Testis (tissue), 2 donors: ENCODE measurements at regions not wholly inside any gene's neighbourhood (a gene's known extent, or its start where the extent isn't known, plus 50 kb on each side); places are given as distances from the start of the nearest gene placed in this dataset.

Source experiments
- DNase-seq: peaks from one replicate; pipeline ENCODE4 v3.0.0-alpha.2; 2019
- H3K27ac ChIP-seq, 2 donors: fragments of 200-600 bp; sonication (generic); one replicate each; pipeline ENCODE4 v1.5.1; 2019
- H3K27me3 ChIP-seq: fragments of 200-600 bp; sonication (generic); one replicate; pipeline ENCODE4 v1.5.1; 2019
- H3K36me3 ChIP-seq: fragments of 200-600 bp; sonication (generic); one replicate; pipeline ENCODE4 v1.5.1; 2017; ENCODE audit warnings: low read depth; ENCODE audit errors: missing control alignments
- H3K4me1 ChIP-seq: fragments of 200-600 bp; sonication (generic); one replicate; pipeline ENCODE4 v1.5.1; 2019
- H3K4me3 ChIP-seq, 2 donors: fragments of 200-600 bp; sonication (generic); one replicate each; pipeline ENCODE4 v1.5.1; 2017 to 2019
- H3K9me3 ChIP-seq: fragments of 200-600 bp; sonication (generic); one replicate; pipeline ENCODE4 v1.5.1; 2017
- CTCF ChIP-seq, 3 experiments: fragments of 450-650 bp in 2 of 3; fragments of 200-600 bp in 1 of 3; sonication (generic) in 1 of 3; IDR thresholded peaks; one replicate each; pipeline ENCODE4 v1.5.1; 2016 to 2019; ENCODE audit warnings: antibody characterized with exemption in 3 of 3, mild to moderate bottlenecking in 2 of 3, moderate library complexity in 1 of 3
- POLR2A ChIP-seq: fragments of 450-650 bp; IDR thresholded peaks from one replicate; pipeline ENCODE4 v1.6.1; 2017; ENCODE audit warnings: antibody characterized with exemption, mild to moderate bottlenecking, moderate library complexity
- WGBS, 2 donors: methylation state at CpG; one replicate each; pipeline ENCODE4 v1.1.5; 2018; 5-methylcytosine and 5-hydroxymethylcytosine counted together
- intact Hi-C: fragments of 100-400 bp; cut with DNase I; formaldehyde crosslinking; loops from one replicate; pipeline ENCODE4 v1.15.1; 2023; ENCODE audit warnings: low total_unique reads

- Histone ChIP-seq H3K27me3 (no peaks in the 10 kb centered on the region), H3K36me3 (no peaks in the 10 kb centered on the region), H3K4me1 (no peaks in the 10 kb centered on the region), H3K9me3 (no peaks in the 10 kb centered on the region), H3K4me3 (no peak overlapping the region), H3K27ac (no peak overlapping the region)
- intact Hi-C loops = no loop called here
- no peak for DNase-seq
- TF ChIP-seq POLR2A (no peak), CTCF (IDR thresholded peaks at IDR 0.05) (no peak)
These were observed 176.2 kb upstream of the APCDD1 start for GRCh38 chr18:10278265-10278664.

DNA sequence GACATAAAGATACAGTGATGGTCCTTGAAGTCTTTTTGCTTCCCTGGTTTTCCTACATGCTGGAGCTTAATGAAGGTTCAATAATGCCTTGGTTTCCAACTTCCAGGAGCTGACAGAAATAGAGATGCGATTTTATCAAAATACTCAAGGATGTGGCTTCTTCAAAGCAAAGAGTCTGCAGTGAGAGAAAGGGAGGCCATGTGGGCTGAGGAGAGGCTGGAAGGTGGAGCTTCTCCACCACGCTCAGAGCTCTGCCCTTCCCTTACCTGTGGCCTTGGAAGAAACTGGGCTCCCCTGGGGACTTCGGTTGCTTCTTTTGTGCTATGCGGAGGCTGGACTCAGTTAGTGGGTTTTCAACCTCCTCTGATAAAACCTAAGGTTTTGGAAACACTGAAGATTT lies 175.0 kb upstream of the APCDD1 start:
- WGBS, 2 donors = 84 to 88% methylated on average over 4 of the region's 4 CpGs
- Histone ChIP-seq H3K9me3 (no peaks in the 10 kb centered on the region), H3K4me3 (no peak overlapping the region), H3K27ac (no peak overlapping the region), H3K4me1 (no peaks in the 10 kb centered on the region), H3K36me3 (no peaks in the 10 kb centered on the region), H3K27me3 (no peaks in the 10 kb centered on the region)
- no peak for DNase-seq
- intact Hi-C loops = no loop called here
- no peak for TF ChIP-seq CTCF (IDR thresholded peaks at IDR 0.05)
- TF ChIP-seq POLR2A = no peak

DNA sequence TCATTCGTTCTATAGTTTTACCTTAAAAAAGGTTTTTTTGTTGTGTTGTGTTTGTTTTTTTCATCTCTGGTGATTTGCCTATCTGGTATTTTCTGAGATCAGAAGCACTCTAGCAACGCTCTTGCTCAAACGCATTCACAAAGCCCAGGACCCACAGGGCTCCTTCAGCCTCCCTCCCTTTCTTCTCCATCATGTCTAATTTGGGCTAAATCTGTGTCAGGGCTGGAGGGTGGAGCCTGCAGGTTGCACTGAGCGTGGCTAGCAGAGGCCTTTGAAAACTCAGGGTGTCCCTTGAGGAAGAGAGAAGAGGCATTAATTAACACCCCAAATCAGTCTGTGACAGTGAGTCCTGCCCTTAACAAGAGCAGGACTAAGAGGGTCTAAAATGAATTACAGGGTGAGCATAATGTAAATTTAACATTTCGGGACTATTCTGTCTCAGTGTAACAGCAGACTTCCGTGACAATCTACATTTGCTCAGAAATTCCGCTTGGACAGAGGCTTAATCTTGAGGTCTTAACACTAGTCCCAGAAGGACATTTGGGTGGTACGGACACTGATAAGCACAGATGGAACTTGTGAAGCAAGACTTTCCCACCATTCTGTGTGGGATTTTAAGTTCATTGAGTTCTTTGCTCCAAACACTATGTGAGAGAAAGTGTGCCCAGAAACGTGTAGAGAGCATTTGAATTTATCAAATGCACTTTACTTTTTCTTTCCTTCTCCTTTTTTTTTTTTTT lies 174.4 kb upstream of the APCDD1 start:
- no peaks in the 10 kb centered on the region for H3K27me3 ChIP-seq
- no peak for TF ChIP-seq CTCF (IDR thresholded peaks at IDR 0.05)
- no peak for TF ChIP-seq POLR2A
- H3K9me3 ChIP-seq = no peaks in the 10 kb centered on the region
- DNase-seq = no peak
- no peaks in the 10 kb centered on the region for H3K4me1 ChIP-seq
- intact Hi-C loops = no loop called here
- no peak overlapping the region for H3K27ac ChIP-seq
- no peak overlapping the region for H3K4me3 ChIP-seq
- no peaks in the 10 kb centered on the region for H3K36me3 ChIP-seq
- 67 to 75% methylated on average over 9 of the region's 9 CpGs for WGBS, 2 donors

DNA sequence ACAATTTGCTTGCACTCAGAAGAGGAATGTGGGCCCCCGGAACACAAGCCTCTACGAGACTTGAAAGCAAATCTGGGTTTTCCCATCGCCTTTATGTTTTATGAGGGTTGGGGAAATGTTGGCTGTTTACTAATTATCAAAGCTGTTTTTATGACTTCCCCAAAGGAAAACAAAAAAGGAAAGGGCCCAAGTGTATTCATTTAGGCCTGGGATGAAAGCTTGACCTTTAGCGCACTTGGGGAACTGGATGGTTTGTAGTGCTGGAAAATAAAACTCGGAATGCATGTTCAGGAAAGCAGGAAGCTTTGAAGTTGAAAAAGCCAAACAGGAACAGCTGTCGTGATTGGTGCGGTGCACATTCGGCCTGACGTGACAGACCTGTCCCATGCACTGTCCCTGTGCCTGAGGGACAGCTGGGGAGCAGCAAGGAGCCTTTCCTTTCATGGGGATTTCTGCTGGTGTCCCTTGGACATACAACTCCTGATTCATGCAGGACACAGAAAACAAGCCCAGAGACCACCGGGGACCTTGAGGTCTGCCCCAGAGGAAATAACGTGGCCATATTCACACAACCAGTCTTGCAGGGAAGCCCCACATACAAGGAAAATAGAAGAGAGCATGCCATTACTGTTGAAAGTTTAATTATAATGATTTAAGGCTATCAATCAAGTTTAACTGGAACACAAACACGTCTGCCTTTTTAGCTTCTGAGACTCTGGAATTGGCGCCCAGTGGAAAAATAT lies 169.7 kb upstream of the APCDD1 start:
- Histone ChIP-seq H3K36me3 (no peaks in the 10 kb centered on the region), H3K27me3 (no peaks in the 10 kb centered on the region), H3K4me3 (no peak overlapping the region), H3K4me1 (no peaks in the 10 kb centered on the region), H3K9me3 (no peaks in the 10 kb centered on the region), H3K27ac (no peak overlapping the region)
- intact Hi-C loops = no loop called here
- TF ChIP-seq CTCF (IDR thresholded peaks at IDR 0.05) (no peak), POLR2A (no peak)
- WGBS, 2 donors = 51 to 54% methylated on average over 13 of the region's 13 CpGs
- DNase-seq = no peak

DNA sequence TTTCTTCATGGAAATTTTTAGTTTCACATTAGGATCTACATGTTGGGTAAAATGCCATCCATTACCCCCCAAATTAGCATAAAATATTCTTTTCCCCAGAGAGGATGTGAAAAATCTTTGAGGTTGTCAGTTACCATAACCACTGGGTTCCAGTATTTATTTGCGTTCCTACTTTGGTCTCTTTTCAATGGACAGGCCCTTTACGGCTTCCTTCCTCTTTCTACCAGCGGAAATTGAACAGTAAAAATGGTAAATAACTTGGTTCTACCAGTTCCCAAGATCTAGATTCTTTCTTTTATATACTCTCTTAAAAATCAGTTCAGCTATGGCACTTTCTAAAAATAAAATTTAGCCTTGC lies 169.2 kb upstream of the APCDD1 start:
- no peaks in the 10 kb centered on the region for H3K27me3 ChIP-seq
- no peaks in the 10 kb centered on the region for H3K4me1 ChIP-seq
- intact Hi-C loops = no loop called here
- no peaks in the 10 kb centered on the region for H3K9me3 ChIP-seq
- H3K36me3 ChIP-seq = no peaks in the 10 kb centered on the region
- H3K4me3 ChIP-seq = no peak overlapping the region
- WGBS, 2 donors = 72 to 87% methylated on average over 3 of the region's 3 CpGs
- TF ChIP-seq CTCF (IDR thresholded peaks at IDR 0.05) (no peak), POLR2A (no peak)
- no peak for DNase-seq
- H3K27ac ChIP-seq = no peak overlapping the region
